Esophagus (tissue), 2 donors: ENCODE measurements at regions not wholly inside any gene's neighbourhood (a gene's known extent, or its start where the extent isn't known, plus 50 kb on each side); places are given as distances from the start of the nearest gene placed in this dataset.

Source experiments
- H3K27ac ChIP-seq, 2 donors: one replicate each; pipeline ENCODE4 v1.5.1; 2013; ENCODE audit warnings: low read depth in 2 of 2, mild to moderate bottlenecking in 2 of 2, inconsistent platforms in 1 of 2, low read length in 1 of 2, moderate library complexity in 1 of 2
- H3K27me3 ChIP-seq, 2 donors: one replicate each; pipeline ENCODE4 v1.6.1; 2013; ENCODE audit warnings: low read length in 2 of 2, control low read depth in 1 of 2, mild to moderate bottlenecking in 1 of 2; ENCODE audit not compliant: insufficient read depth in 2 of 2, control insufficient read depth in 1 of 2
- H3K36me3 ChIP-seq, 2 donors: one replicate each; pipeline ENCODE4 v1.6.1; 2013; ENCODE audit warnings: low read length in 1 of 2; ENCODE audit not compliant: control insufficient read depth in 2 of 2, insufficient read depth in 2 of 2
- H3K4me1 ChIP-seq, 2 donors: one replicate each; pipeline ENCODE4 v1.6.1; 2013; ENCODE audit warnings: low read length in 1 of 2; ENCODE audit not compliant: control insufficient read depth in 2 of 2, insufficient read depth in 2 of 2
- H3K4me3 ChIP-seq, 2 donors: one replicate each; pipeline ENCODE4 v1.5.1; 2013; ENCODE audit warnings: low read length in 2 of 2, mild to moderate bottlenecking in 2 of 2, low read depth in 1 of 2, moderate library complexity in 1 of 2
- H3K9me3 ChIP-seq, 2 donors: one replicate each; pipeline ENCODE4 v1.6.1; 2013; ENCODE audit warnings: mild to moderate bottlenecking in 2 of 2, low read depth in 1 of 2, low read length in 1 of 2, moderate library complexity in 1 of 2; ENCODE audit not compliant: control insufficient read depth in 2 of 2, insufficient read depth in 1 of 2
- WGBS, 2 donors: extraction: QIAGEN DNeasy Blood & Tissue Kit; methylation state at CpG; one replicate each; pipeline ENCODE4 v1.1.7; 2013; 5-methylcytosine and 5-hydroxymethylcytosine counted together
- donor health status: healthy with polysubstance abuse.
- donor health status: Bipolar disorder and iron deficiency.

GRCh38 chr1:59004755-59005154 lies 220.9 kb upstream of the JUN start:
- H3K9me3 ChIP-seq: no peaks in the 10 kb centered on the region
- no peaks in the 10 kb centered on the region for H3K36me3 ChIP-seq
- 79 to 80% methylated on average over 2 of the region's 2 CpGs for WGBS, 2 donors
- no peak overlapping the region for H3K27ac ChIP-seq
- peaks cover 0 to 4% of the 10 kb centered on the region in 2 donors for H3K4me1 ChIP-seq
- no peak overlapping the region for H3K4me3 ChIP-seq
- no peaks in the 10 kb centered on the region for H3K27me3 ChIP-seq

GRCh38 chr1:59005491-59006288 lies 221.8 kb upstream of the JUN start:
- no peak overlapping the region for H3K4me3 ChIP-seq
- no peaks in the 10 kb centered on the region for H3K9me3 ChIP-seq
- no peaks in the 10 kb centered on the region for H3K27me3 ChIP-seq
- 76 to 82% methylated on average over 1 of the region's 1 CpG for WGBS, 2 donors
- no peaks in the 10 kb centered on the region for H3K36me3 ChIP-seq
- H3K27ac ChIP-seq: no peak overlapping the region
- H3K4me1 ChIP-seq: peaks cover 0 to 4% of the 10 kb centered on the region in 2 donors

DNA sequence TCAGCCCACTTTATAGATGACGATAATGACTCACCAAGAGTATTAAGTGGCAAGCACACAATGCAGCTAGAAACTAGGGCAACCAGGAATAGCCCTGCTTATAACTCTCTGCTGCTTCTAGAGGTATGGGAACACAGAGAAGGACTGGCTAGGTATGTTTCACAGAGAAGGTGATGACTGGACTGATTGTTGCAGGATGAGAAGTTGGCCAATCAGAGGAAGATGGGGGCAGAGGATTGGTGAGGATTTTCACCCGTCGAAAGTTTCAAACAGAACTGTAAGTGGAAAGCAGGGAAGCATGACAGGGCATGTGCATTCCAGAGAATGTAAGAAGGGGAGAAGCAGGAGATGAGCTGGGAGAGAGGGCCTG lies 222.4 kb upstream of the JUN start:
- Histone ChIP-seq H3K9me3 (no peaks in the 10 kb centered on the region), H3K4me1 (peaks cover 0 to 4% of the 10 kb centered on the region in 2 donors), H3K27me3 (no peaks in the 10 kb centered on the region), H3K4me3 (no peak overlapping the region), H3K27ac (no peak overlapping the region), H3K36me3 (no peaks in the 10 kb centered on the region)
- WGBS, 2 donors: 65 to 88% methylated on average over 3 of the region's 3 CpGs

- Histone ChIP-seq H3K27ac (no peak overlapping the region), H3K4me3 (no peak overlapping the region), H3K4me1 (peaks cover 0 to 4% of the 10 kb centered on the region in 2 donors), H3K27me3 (no peaks in the 10 kb centered on the region), H3K9me3 (no peaks in the 10 kb centered on the region), H3K36me3 (no peaks in the 10 kb centered on the region)
- 68 to 83% methylated on average over 6 of the region's 6 CpGs for WGBS, 2 donors
These were observed 223.1 kb upstream of the JUN start for GRCh38 chr1:59006932-59007331.

GRCh38 chr1:59007429-59007819 lies 223.6 kb upstream of the JUN start:
- H3K36me3 ChIP-seq: no peaks in the 10 kb centered on the region
- H3K27ac ChIP-seq: no peak overlapping the region
- H3K4me3 ChIP-seq: no peak overlapping the region
- WGBS, 2 donors: 81 to 91% methylated on average over 3 of the region's 3 CpGs
- H3K27me3 ChIP-seq: no peaks in the 10 kb centered on the region
- peaks cover 0 to 4% of the 10 kb centered on the region in 2 donors for H3K4me1 ChIP-seq
- no peaks in the 10 kb centered on the region for H3K9me3 ChIP-seq

DNA sequence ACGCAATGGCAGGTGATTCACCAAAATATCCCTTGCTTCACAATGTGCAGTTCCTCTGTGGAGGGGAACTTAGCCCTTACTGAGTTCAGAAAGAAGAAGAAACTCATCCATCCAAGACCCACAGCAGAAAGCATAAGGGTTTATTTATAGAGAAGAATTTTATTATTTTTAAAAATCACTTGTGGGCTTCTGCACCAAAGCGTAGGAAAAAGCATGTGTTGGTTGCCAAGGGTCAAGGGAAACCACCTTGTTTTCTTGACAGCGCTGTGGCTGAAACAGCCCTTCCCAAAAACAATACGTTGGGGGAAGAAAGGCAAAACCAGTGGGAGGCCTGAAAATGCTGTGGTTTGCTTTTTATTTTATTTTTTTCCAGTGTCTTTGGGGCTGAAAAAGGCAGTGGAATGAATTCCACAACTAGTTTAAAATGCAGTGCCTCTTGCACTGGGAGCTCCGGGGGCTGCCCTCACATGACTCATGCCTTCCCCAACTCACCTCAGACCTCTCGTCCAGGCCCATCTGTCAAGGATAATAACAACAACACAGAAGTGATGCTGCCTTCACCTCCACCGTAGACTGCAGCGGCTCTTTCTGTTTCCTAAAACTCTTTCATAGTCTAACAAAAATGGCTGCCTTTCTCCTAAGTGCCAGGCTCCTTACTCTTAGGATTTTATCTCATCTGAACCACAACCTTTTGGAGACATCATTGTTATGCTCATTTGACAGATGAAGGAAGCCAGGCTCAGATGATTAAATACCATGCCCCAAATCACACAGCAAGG lies 224.2 kb upstream of the JUN start:
- no peaks in the 10 kb centered on the region for H3K27me3 ChIP-seq
- H3K4me3 ChIP-seq: no peak overlapping the region
- 63 to 68% methylated on average over 8 of the region's 8 CpGs for WGBS, 2 donors
- no peaks in the 10 kb centered on the region for H3K36me3 ChIP-seq
- H3K27ac ChIP-seq: no peak overlapping the region
- H3K4me1 ChIP-seq: peaks cover 0 to 4% of the 10 kb centered on the region in 2 donors
- H3K9me3 ChIP-seq: no peaks in the 10 kb centered on the region

DNA sequence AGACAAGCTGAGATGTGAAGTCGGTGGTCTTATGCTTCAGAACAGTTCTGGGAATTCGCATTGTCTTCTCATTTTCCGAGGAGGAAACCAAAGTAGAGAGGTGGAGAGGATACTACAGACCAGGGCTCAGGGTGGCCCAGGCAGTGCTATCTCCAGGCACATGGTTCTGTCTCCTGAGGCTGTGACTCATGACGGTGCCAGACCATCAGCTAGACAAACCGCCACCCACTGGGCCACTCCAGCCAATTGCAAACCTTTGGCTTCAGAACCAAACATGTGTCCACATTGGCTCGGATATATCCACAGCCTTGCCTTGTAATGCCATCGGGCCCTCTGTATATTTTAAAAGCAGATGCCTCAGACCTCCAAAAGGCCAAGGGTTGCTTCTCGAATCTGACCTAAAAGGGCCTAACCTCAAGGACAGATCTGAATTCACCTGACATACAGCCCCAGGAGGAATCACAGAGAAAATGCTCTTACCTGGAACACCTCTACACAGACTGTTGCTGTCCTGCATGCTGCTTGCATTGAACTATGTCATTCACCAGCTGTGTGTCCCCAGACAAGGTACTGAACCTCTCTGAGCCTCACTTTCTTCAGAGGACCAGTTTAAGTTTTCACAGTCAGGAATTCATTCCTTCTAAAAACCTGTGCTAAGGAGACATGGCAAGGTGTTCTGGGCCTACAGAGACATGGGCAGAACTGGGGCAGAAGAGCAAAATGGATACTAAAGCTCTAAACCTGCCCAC lies 224.9 kb upstream of the JUN start:
- H3K4me3 ChIP-seq: no peak overlapping the region
- H3K9me3 ChIP-seq: no peaks in the 10 kb centered on the region
- H3K36me3 ChIP-seq: no peaks in the 10 kb centered on the region
- H3K4me1 ChIP-seq: peaks cover 2 to 4% of the 10 kb centered on the region in 2 donors
- H3K27me3 ChIP-seq: no peaks in the 10 kb centered on the region
- H3K27ac ChIP-seq: no peak overlapping the region
- WGBS, 2 donors: 91 to 92% methylated on average over 8 of the region's 8 CpGs

- Histone ChIP-seq H3K36me3 (no peaks in the 10 kb centered on the region), H3K4me3 (no peak overlapping the region), H3K27ac (no peak overlapping the region), H3K9me3 (no peaks in the 10 kb centered on the region), H3K27me3 (no peaks in the 10 kb centered on the region), H3K4me1 (peaks cover 4 to 8% of the 10 kb centered on the region in 2 donors)
- 89 to 90% methylated on average over 3 of the region's 3 CpGs for WGBS, 2 donors
These were observed 227.8 kb upstream of the JUN start for GRCh38 chr1:59011663-59012062.

DNA sequence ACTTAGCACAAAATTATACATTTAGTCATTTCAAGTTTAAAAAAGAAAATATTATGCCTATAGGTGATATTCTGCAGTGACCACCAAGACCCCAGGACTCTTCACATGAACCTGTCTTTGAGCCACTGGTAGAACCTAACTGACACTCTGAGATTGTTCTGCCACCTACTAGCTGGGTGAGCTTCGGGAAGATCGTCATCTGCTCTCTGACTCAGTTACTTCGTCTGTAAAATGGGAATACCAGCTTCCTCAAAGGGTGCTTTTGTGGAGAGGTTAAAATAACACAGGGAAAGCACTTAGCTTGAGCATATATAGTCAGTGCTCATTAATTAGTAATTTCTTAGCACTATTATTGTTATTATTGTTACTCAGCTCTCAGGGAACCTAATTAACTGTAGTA lies 228.5 kb upstream of the JUN start:
- no peaks in the 10 kb centered on the region for H3K9me3 ChIP-seq
- no peak overlapping the region for H3K4me3 ChIP-seq
- H3K27me3 ChIP-seq: no peaks in the 10 kb centered on the region
- WGBS, 2 donors: 92 to 97% methylated on average over 3 of the region's 3 CpGs
- H3K4me1 ChIP-seq: peaks cover 4% of the 10 kb centered on the region in 2 donors
- H3K36me3 ChIP-seq: no peaks in the 10 kb centered on the region
- H3K27ac ChIP-seq: no peak overlapping the region
